ENCODE measurements at regions not wholly inside any gene's neighbourhood (a gene's known extent, or its start where the extent isn't known, plus 50 kb on each side); places are given as distances from the start of the nearest gene placed in this dataset.
"Not testable (repeated sequence)": the region's sequence is repeated elsewhere in the genome, so short reads cannot be mapped to it uniquely, and the experiment has no call there.

- TF ChIP-seq POLR2A, CTCF (IDR thresholded peaks at IDR 0.05): not testable (repeated sequence)
Measured at GRCh38 chr10:29236910-29237309, 52.0 kb upstream of the LYZL1 start.

Measured in tibial nerve (tissue), 3 donors.